GM13977 (cell line): ENCODE measurements at regions not wholly inside any gene's neighbourhood (a gene's known extent, or its start where the extent isn't known, plus 50 kb on each side); places are given as distances from the start of the nearest gene placed in this dataset.

Experiments used
- DNase-seq: peaks from one replicate; pipeline ENCODE4 v3.0.0; 2012; ENCODE audit warnings: low spot score
- CTCF ChIP-seq: IDR thresholded peaks from 2 replicates; pipeline ENCODE4 v1.5.1; 2012; ENCODE audit warnings: mild to moderate bottlenecking, control low read depth; ENCODE audit not compliant: insufficient read depth; ENCODE audit errors: extremely low read depth, missing control alignments
- in situ Hi-C: fragments of 300-500 bp; cut with MboI; formaldehyde crosslinking; loops from one replicate; pipeline ENCODE4 v1.12.0; 2022; ENCODE audit warnings: low sequenced_read_pairs, low pct_unique_long_range_greater_than_20kb, mixed read lengths, inconsistent platforms; ENCODE audit not compliant: unreplicated experiment

GRCh38 chr14:39740454-39740853, 308.2 kb upstream of the FBXO33 start:
- TF ChIP-seq CTCF: no peak
- in situ Hi-C loops: no loop called here
- DNase-seq: no peak

GRCh38 chr14:39739796-39740195, 307.6 kb upstream of the FBXO33 start:
- no peak for DNase-seq
- in situ Hi-C loops: no loop called here
- TF ChIP-seq CTCF: no peak

GRCh38 chr14:39734306-39734705, 302.1 kb upstream of the FBXO33 start:
- no peak for DNase-seq
- in situ Hi-C loops: no loop called here
- TF ChIP-seq CTCF: no peak

- DNase-seq: no peak
- in situ Hi-C loops: no loop called here
- TF ChIP-seq CTCF: no peak
Measured at GRCh38 chr14:39733741-39734140, 301.5 kb upstream of the FBXO33 start.

GRCh38 chr14:39731912-39732311, 299.7 kb upstream of the FBXO33 start:
- in situ Hi-C loops: no loop called here
- no peak for DNase-seq
- TF ChIP-seq CTCF: peak; percentile 37

- no peak for TF ChIP-seq CTCF
- in situ Hi-C loops: no loop called here
- no peak for DNase-seq
Measured at GRCh38 chr14:39726563-39726962, 294.3 kb upstream of the FBXO33 start.

DNA sequence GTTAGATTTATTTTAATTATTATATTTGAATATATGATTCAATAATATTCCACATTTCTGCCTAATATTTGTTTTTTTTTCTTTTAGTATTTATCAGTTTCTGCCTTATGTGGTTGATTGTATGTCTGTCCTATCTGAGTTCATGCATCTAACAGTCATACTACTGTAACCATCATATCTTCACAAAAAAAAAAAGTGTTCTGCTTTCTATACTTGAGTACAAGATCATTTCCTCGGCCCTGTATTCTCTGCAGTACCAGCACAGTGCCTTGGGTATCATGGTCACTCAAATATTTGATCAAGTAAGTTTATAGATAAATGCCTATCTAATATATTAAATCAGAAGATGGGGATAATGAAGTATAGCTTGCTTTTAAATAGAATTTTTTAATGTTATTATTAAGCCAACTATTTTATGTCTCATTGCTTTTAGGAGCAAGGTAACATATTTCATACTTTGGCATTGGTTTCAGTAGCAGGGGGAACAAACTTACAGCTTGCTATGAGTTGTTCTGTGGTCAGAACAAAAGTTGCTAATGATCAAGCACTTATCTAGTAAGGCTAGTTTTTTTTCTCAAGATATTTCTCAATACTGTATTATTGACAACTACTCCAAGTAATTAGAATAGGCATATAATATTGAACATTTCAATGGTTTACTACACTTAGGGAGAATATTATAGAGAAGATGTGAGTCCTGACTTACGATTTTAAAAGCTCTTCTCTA, 290.5 kb upstream of the FBXO33 start:
- in situ Hi-C loops: no loop called here
- TF ChIP-seq CTCF: no peak
- no peak for DNase-seq
